Endothelial cell of umbilical vein (primary cell): ENCODE measurements at regions not wholly inside any gene's neighbourhood (a gene's known extent, or its start where the extent isn't known, plus 50 kb on each side); places are given as distances from the start of the nearest gene placed in this dataset.

Experiments used
- BruUV-seq: library from RNA; stranded (reverse); fragments of 400-500 nt; replicated peaks from 2 replicates; lab custom pipeline; 2021; lab: Mats Ljungman, UMichigan
- CTCF ChIA-PET: fragments of 300-600, 350-600 bp; sonication (Branson Sonifier 250); formaldehyde crosslinking; loops from one replicate; lab custom pipeline; 2021; ENCODE audit warnings: antibody characterized with exemption, inconsistent platforms; lab: Charles Lee
- POLR2A ChIA-PET: fragments of 300-600, 350-600 bp; sonication (Branson Sonifier 250); formaldehyde crosslinking; loops from one replicate; lab custom pipeline; 2021; ENCODE audit warnings: antibody characterized with exemption, inconsistent platforms; lab: Charles Lee
- DNase-seq: peaks from one replicate; pipeline ENCODE4 v3.0.0-alpha.2; 2011; ENCODE audit warnings: low read depth, low spot score
- FAIRE-seq: peaks from 2 replicates; lab custom pipeline; 2011; peaks lifted over from hg19 to GRCh38; lab: Jason Lieb, UNC
- H2AFZ ChIP-seq: 2 replicates; pipeline ENCODE4 v1.6.0; 2012; ENCODE audit warnings: low read depth, low read length, control low read depth, inconsistent platforms
- H3K27ac ChIP-seq: 2 replicates; pipeline ENCODE4 v1.5.1; 2011; ENCODE audit warnings: low read depth, mild to moderate bottlenecking, control low read depth, low read length, moderate library complexity; ENCODE audit not compliant: insufficient read depth
- H3K27me3 ChIP-seq, 2 experiments: 2 replicates each; pipeline versions ENCODE4 v1.6.0 to v1.6.1; 2011; ENCODE audit warnings: low read length in 2 of 2, mixed read lengths in 1 of 2; ENCODE audit not compliant: control insufficient read depth in 2 of 2, insufficient read depth in 2 of 2
- H3K36me3 ChIP-seq, 2 experiments: 2 replicates in 1 of 2; 3 replicates in 1 of 2; pipeline ENCODE4 v1.5.1; 2011; ENCODE audit warnings: low read length in 2 of 2, mild to moderate bottlenecking in 1 of 2, moderate library complexity in 1 of 2; ENCODE audit not compliant: control insufficient read depth in 2 of 2, insufficient read depth in 2 of 2; ENCODE audit errors: extremely low read depth in 1 of 2
- H3K4me1 ChIP-seq: 3 replicates; pipeline ENCODE4 v1.5.1; 2011; ENCODE audit warnings: mild to moderate bottlenecking, low read length; ENCODE audit not compliant: control insufficient read depth, insufficient read depth; ENCODE audit errors: extremely low read depth
- H3K4me2 ChIP-seq: 2 replicates; pipeline ENCODE4 v1.6.1; 2011; ENCODE audit warnings: low read length, control low read depth, mixed read lengths; ENCODE audit not compliant: insufficient read depth
- H3K4me3 ChIP-seq, 3 experiments: fragments of 200-600 bp in 1 of 3; sonication (generic), shearing (Covaris generic) in 1 of 3; replicated peaks in 1 of 3; 2 replicates each; pipeline ENCODE4 v1.5.1; 2011 to 2016; ENCODE audit warnings: control low read depth in 3 of 3, low read length in 3 of 3, mild to moderate bottlenecking in 2 of 3, inconsistent platforms in 1 of 3, low read depth in 1 of 3, moderate library complexity in 1 of 3; ENCODE audit not compliant: insufficient read depth in 1 of 3
- H3K79me2 ChIP-seq: 2 replicates; pipeline ENCODE4 v1.6.0; 2012; ENCODE audit warnings: low read length, inconsistent platforms; ENCODE audit not compliant: control insufficient read depth, insufficient read depth
- H3K9ac ChIP-seq: replicated peaks from 2 replicates; pipeline ENCODE3; 2011; ENCODE audit warnings: low read length, control low read depth; ENCODE audit not compliant: insufficient read depth; ENCODE audit errors: extremely low read depth
- H3K9me1 ChIP-seq: replicated peaks from 3 replicates; pipeline ENCODE4 v1.6.0; 2011; ENCODE audit warnings: mild to moderate bottlenecking, low read length; ENCODE audit not compliant: control insufficient read depth, insufficient read depth; ENCODE audit errors: extremely low read depth
- H3K9me3 ChIP-seq: replicated peaks from 2 replicates; pipeline ENCODE4 v1.5.1; 2012; ENCODE audit warnings: low read length, inconsistent platforms; ENCODE audit not compliant: control insufficient read depth, insufficient read depth
- H4K20me1 ChIP-seq: replicated peaks from 2 replicates; pipeline ENCODE3; 2011; ENCODE audit warnings: mild to moderate bottlenecking, low read length; ENCODE audit not compliant: control insufficient read depth, insufficient read depth; ENCODE audit errors: extremely low read depth
- FOS ChIP-seq: IDR thresholded peaks from 2 replicates; pipeline ENCODE4 v1.6.1; 2011; ENCODE audit warnings: mild to moderate bottlenecking, low read length, moderate library complexity, borderline replicate concordance; ENCODE audit not compliant: insufficient read depth
- GATA2 ChIP-seq: IDR thresholded peaks from 2 replicates; pipeline ENCODE4 v1.7.0; 2011; ENCODE audit warnings: low read depth, mild to moderate bottlenecking, moderate library complexity, mixed read lengths, low read length; ENCODE audit not compliant: insufficient read length, insufficient read depth
- JUN ChIP-seq: IDR thresholded peaks from 2 replicates; pipeline ENCODE4 v1.6.1; 2011; ENCODE audit warnings: borderline replicate concordance, low read depth; ENCODE audit not compliant: insufficient read length, insufficient read depth
- MAX ChIP-seq: IDR thresholded peaks from 2 replicates; pipeline ENCODE4 v1.6.1; 2011; ENCODE audit not compliant: insufficient read depth, insufficient read length
- MYC ChIP-seq: IDR thresholded peaks from one replicate; pipeline ENCODE4 v1.6.1; 2011; ENCODE audit warnings: mild to moderate bottlenecking, low read depth, low read length
- POLR2A ChIP-seq: IDR thresholded peaks from 2 replicates; pipeline ENCODE4 v1.6.1; 2012; ENCODE audit warnings: low read depth, mild to moderate bottlenecking, control low read depth, low read length
- POLR2AphosphoS5 ChIP-seq: IDR thresholded peaks from 2 replicates; pipeline ENCODE4 v1.6.1; 2012; ENCODE audit warnings: low read depth, mild to moderate bottlenecking, control low read depth, low read length, moderate library complexity; ENCODE audit not compliant: insufficient read depth
- dilution Hi-C: fragments of 300-500 bp; cut with MboI; formaldehyde crosslinking; loops from one replicate; pipeline ENCODE4 v1.15.0; 2019; ENCODE audit warnings: low sequenced_read_pairs; ENCODE audit not compliant: extremely low pct_ligation_motif_present
- intact Hi-C: fragments of 100-400 bp; cut with micrococcal nuclease; formaldehyde crosslinking; loops from one replicate; pipeline ENCODE4 v1.10.0; 2022

GRCh38 chr7:3097734-3098133, 54.1 kb upstream of the CARD11 start:
- DNase-seq (no peak), FAIRE-seq (no peak)
- intact Hi-C loops: no loop called here
- no peak overlapping the region for H3K4me3 ChIP-seq
- H3K9me3 ChIP-seq: no peaks in the 10 kb centered on the region
- peaks cover 2 to 4% of the 10 kb centered on the region in 2 experiments for H3K27me3 ChIP-seq
- BruUV-seq: no TSS peak
- ChIA-PET POLR2A (no interaction called here), CTCF (no interaction called here)
- no peaks in the 10 kb centered on the region for H3K79me2 ChIP-seq
- no peak overlapping the region for H3K9ac ChIP-seq
- no peak overlapping the region for H2AFZ ChIP-seq
- no peaks in the 10 kb centered on the region for H3K36me3 ChIP-seq
- no peak for TF ChIP-seq MAX
- TF ChIP-seq MYC: no peak
- no peak for TF ChIP-seq POLR2AphosphoS5
- no peak overlapping the region for H3K4me2 ChIP-seq
- dilution Hi-C loops: no loop called here
- no peak overlapping the region for H3K27ac ChIP-seq
- H4K20me1 ChIP-seq: no peaks in the 10 kb centered on the region
- no peaks in the 10 kb centered on the region for H3K4me1 ChIP-seq
- H3K9me1 ChIP-seq: no peaks in the 10 kb centered on the region

DNA sequence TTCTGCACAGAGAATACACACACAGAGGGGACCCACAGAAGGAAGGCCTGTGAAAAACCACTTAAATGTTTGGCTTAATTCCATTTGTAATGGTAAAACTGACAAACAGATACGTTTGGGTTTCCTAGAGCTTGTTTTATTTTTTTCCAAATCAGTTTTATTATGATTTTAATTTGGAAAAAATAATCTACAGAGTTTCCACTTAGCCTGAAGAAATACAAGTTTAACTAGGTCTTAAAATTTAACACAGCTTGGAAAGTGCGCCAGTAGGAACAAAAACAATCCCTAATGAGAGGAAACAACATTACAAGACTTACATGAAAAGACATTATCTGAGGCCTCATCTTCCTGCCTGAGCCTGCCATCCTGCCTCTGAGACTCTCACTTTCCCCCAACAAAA, 58.5 kb upstream of the CARD11 start:
- Histone ChIP-seq H3K27ac (no peak overlapping the region), H3K4me2 (no peak overlapping the region), H3K9ac (no peak overlapping the region), H4K20me1 (no peaks in the 10 kb centered on the region), H3K36me3 (no peaks in the 10 kb centered on the region), H3K9me1 (no peaks in the 10 kb centered on the region), H3K27me3 (peaks cover 2 to 3% of the 10 kb centered on the region in 2 experiments), H3K4me1 (no peaks in the 10 kb centered on the region), H3K9me3 (no peaks in the 10 kb centered on the region), H2AFZ (no peak overlapping the region), H3K4me3 (no peak overlapping the region), H3K79me2 (no peaks in the 10 kb centered on the region)
- dilution Hi-C loops: no loop called here
- intact Hi-C loops: no loop called here
- no TSS peak for BruUV-seq
- TF ChIP-seq JUN: no peak
- no peak for TF ChIP-seq MAX
- TF ChIP-seq FOS: no peak
- no peak for TF ChIP-seq MYC
- TF ChIP-seq POLR2AphosphoS5: no peak
- TF ChIP-seq POLR2A: no peak
- TF ChIP-seq GATA2: no peak
- DNase-seq (no peak), FAIRE-seq (no peak)
- ChIA-PET CTCF (interaction anchor here (1.1 kb wide), 2 partner anchors 11 to 13 kb away, joined by 3 to 4 read pairs; no protein-coding TSS in a partner anchor), POLR2A (no interaction called here)
